ENCODE measurements at regions not wholly inside any gene's neighbourhood (a gene's known extent, or its start where the extent isn't known, plus 50 kb on each side); places are given as distances from the start of the nearest gene placed in this dataset.

GRCh38 chr13:109684084-109684823 is 102.1 kb downstream of the IRS2 start:
- intact Hi-C loops (cut with micrococcal nuclease): no loop called here
- Mint-ChIP-seq H3K36me3 (ENCODE audit: low read depth) (no peaks in the 10 kb centered on the region), H3K9me3 (no peaks in the 10 kb centered on the region), H3K27ac (no peak overlapping the region), H3K4me1 (ENCODE audit: low read depth) (no peaks in the 10 kb centered on the region), H3K4me3 (ENCODE audit: low read depth) (no peak overlapping the region), H3K27me3 (ENCODE audit: low read depth) (peaks cover 8% of the 10 kb centered on the region)
- DNase-seq (ENCODE audit: low spot score): no peak

- DNase-seq (ENCODE audit: low spot score): no peak
- H3K4me1 Mint-ChIP-seq (ENCODE audit: low read depth): no peaks in the 10 kb centered on the region
- H3K36me3 Mint-ChIP-seq (ENCODE audit: low read depth): no peaks in the 10 kb centered on the region
- peaks cover 8% of the 10 kb centered on the region for H3K27me3 Mint-ChIP-seq (ENCODE audit: low read depth)
- H3K4me3 Mint-ChIP-seq (ENCODE audit: low read depth): no peak overlapping the region
- H3K9me3 Mint-ChIP-seq: no peaks in the 10 kb centered on the region
- intact Hi-C loops (cut with micrococcal nuclease): no loop called here
- H3K27ac Mint-ChIP-seq: no peak overlapping the region
Observed at GRCh38 chr13:109682534-109683244, 103.7 kb downstream of the IRS2 start.

GRCh38 chr13:109680930-109681329 is 105.5 kb downstream of the IRS2 start:
- Mint-ChIP-seq H3K4me3 (ENCODE audit: low read depth) (no peak overlapping the region), H3K36me3 (ENCODE audit: low read depth) (no peaks in the 10 kb centered on the region), H3K4me1 (ENCODE audit: low read depth) (no peaks in the 10 kb centered on the region), H3K9me3 (no peaks in the 10 kb centered on the region), H3K27ac (no peak overlapping the region), H3K27me3 (ENCODE audit: low read depth) (peaks cover 8% of the 10 kb centered on the region)
- DNase-seq (ENCODE audit: low spot score): no peak
- intact Hi-C loops (cut with micrococcal nuclease): no loop called here

- H3K4me3 Mint-ChIP-seq (ENCODE audit: low read depth): no peak overlapping the region
- intact Hi-C loops (cut with micrococcal nuclease): no loop called here
- no peak overlapping the region for H3K27ac Mint-ChIP-seq
- no peak for DNase-seq (ENCODE audit: low spot score)
- H3K9me3 Mint-ChIP-seq: no peaks in the 10 kb centered on the region
- H3K36me3 Mint-ChIP-seq (ENCODE audit: low read depth): no peaks in the 10 kb centered on the region
- no peaks in the 10 kb centered on the region for H3K4me1 Mint-ChIP-seq (ENCODE audit: low read depth)
- H3K27me3 Mint-ChIP-seq (ENCODE audit: low read depth): peaks cover 8% of the 10 kb centered on the region
Observed at GRCh38 chr13:109680288-109680687, 106.1 kb downstream of the IRS2 start.

- H3K9me3 Mint-ChIP-seq: no peaks in the 10 kb centered on the region
- H3K4me1 Mint-ChIP-seq (ENCODE audit: low read depth): no peaks in the 10 kb centered on the region
- no peak overlapping the region for H3K4me3 Mint-ChIP-seq (ENCODE audit: low read depth)
- no peak overlapping the region for H3K27ac Mint-ChIP-seq
- peaks cover 6% of the 10 kb centered on the region for H3K27me3 Mint-ChIP-seq (ENCODE audit: low read depth)
- intact Hi-C loops (cut with micrococcal nuclease): no loop called here
- H3K36me3 Mint-ChIP-seq (ENCODE audit: low read depth): no peaks in the 10 kb centered on the region
- DNase-seq (ENCODE audit: low spot score): no peak
Observed at GRCh38 chr13:109678459-109678858, 107.9 kb downstream of the IRS2 start.

- DNase-seq (ENCODE audit: low spot score): no peak
- Mint-ChIP-seq H3K4me1 (ENCODE audit: low read depth) (no peaks in the 10 kb centered on the region), H3K4me3 (ENCODE audit: low read depth) (no peak overlapping the region), H3K9me3 (no peaks in the 10 kb centered on the region), H3K27me3 (ENCODE audit: low read depth) (no peaks in the 10 kb centered on the region), H3K27ac (no peak overlapping the region), H3K36me3 (ENCODE audit: low read depth) (no peaks in the 10 kb centered on the region)
- intact Hi-C loops (cut with micrococcal nuclease): no loop called here
Observed at GRCh38 chr13:109677206-109677605, 109.2 kb downstream of the IRS2 start.

- H3K4me1 Mint-ChIP-seq (ENCODE audit: low read depth): no peaks in the 10 kb centered on the region
- H3K27ac Mint-ChIP-seq: no peak overlapping the region
- H3K9me3 Mint-ChIP-seq: no peaks in the 10 kb centered on the region
- no peak for DNase-seq (ENCODE audit: low spot score)
- intact Hi-C loops (cut with micrococcal nuclease): no loop called here
- H3K27me3 Mint-ChIP-seq (ENCODE audit: low read depth): no peaks in the 10 kb centered on the region
- H3K4me3 Mint-ChIP-seq (ENCODE audit: low read depth): no peak overlapping the region
- H3K36me3 Mint-ChIP-seq (ENCODE audit: low read depth): no peaks in the 10 kb centered on the region
Observed at GRCh38 chr13:109673477-109673876, 112.9 kb downstream of the IRS2 start.

- no peak overlapping the region for H3K4me3 Mint-ChIP-seq (ENCODE audit: low read depth)
- H3K27ac Mint-ChIP-seq: no peak overlapping the region
- no peaks in the 10 kb centered on the region for H3K9me3 Mint-ChIP-seq
- no peaks in the 10 kb centered on the region for H3K36me3 Mint-ChIP-seq (ENCODE audit: low read depth)
- H3K27me3 Mint-ChIP-seq (ENCODE audit: low read depth): no peaks in the 10 kb centered on the region
- intact Hi-C loops (cut with micrococcal nuclease): no loop called here
- no peak for DNase-seq (ENCODE audit: low spot score)
- no peaks in the 10 kb centered on the region for H3K4me1 Mint-ChIP-seq (ENCODE audit: low read depth)
Observed at GRCh38 chr13:109672545-109672944, 113.8 kb downstream of the IRS2 start.

- intact Hi-C loops (cut with micrococcal nuclease): no loop called here
- H3K9me3 Mint-ChIP-seq: no peaks in the 10 kb centered on the region
- H3K4me1 Mint-ChIP-seq (ENCODE audit: low read depth): no peaks in the 10 kb centered on the region
- no peaks in the 10 kb centered on the region for H3K27me3 Mint-ChIP-seq (ENCODE audit: low read depth)
- no peak overlapping the region for H3K4me3 Mint-ChIP-seq (ENCODE audit: low read depth)
- no peak overlapping the region for H3K27ac Mint-ChIP-seq
- DNase-seq (ENCODE audit: low spot score): no peak
- no peaks in the 10 kb centered on the region for H3K36me3 Mint-ChIP-seq (ENCODE audit: low read depth)
Observed at GRCh38 chr13:109671919-109672318, 114.5 kb downstream of the IRS2 start.

GRCh38 chr13:109670776-109671175 is 115.6 kb downstream of the IRS2 start:
- no peak overlapping the region for H3K4me3 Mint-ChIP-seq (ENCODE audit: low read depth)
- no peaks in the 10 kb centered on the region for H3K27me3 Mint-ChIP-seq (ENCODE audit: low read depth)
- no peaks in the 10 kb centered on the region for H3K4me1 Mint-ChIP-seq (ENCODE audit: low read depth)
- H3K9me3 Mint-ChIP-seq: no peaks in the 10 kb centered on the region
- DNase-seq (ENCODE audit: low spot score): no peak
- no peak overlapping the region for H3K27ac Mint-ChIP-seq
- intact Hi-C loops (cut with micrococcal nuclease): no loop called here
- H3K36me3 Mint-ChIP-seq (ENCODE audit: low read depth): no peaks in the 10 kb centered on the region

- Mint-ChIP-seq H3K27me3 (ENCODE audit: low read depth) (no peaks in the 10 kb centered on the region), H3K4me3 (ENCODE audit: low read depth) (no peak overlapping the region), H3K36me3 (ENCODE audit: low read depth) (no peaks in the 10 kb centered on the region), H3K27ac (no peak overlapping the region), H3K9me3 (no peaks in the 10 kb centered on the region), H3K4me1 (ENCODE audit: low read depth) (no peaks in the 10 kb centered on the region)
- DNase-seq (ENCODE audit: low spot score): no peak
- intact Hi-C loops (cut with micrococcal nuclease): no loop called here
Observed at GRCh38 chr13:109669956-109670355, 116.4 kb downstream of the IRS2 start.

- DNase-seq (ENCODE audit: low spot score): no peak
- Mint-ChIP-seq H3K27me3 (ENCODE audit: low read depth) (no peaks in the 10 kb centered on the region), H3K4me3 (ENCODE audit: low read depth) (no peak overlapping the region), H3K36me3 (ENCODE audit: low read depth) (no peaks in the 10 kb centered on the region), H3K9me3 (no peaks in the 10 kb centered on the region), H3K4me1 (ENCODE audit: low read depth) (no peaks in the 10 kb centered on the region), H3K27ac (no peak overlapping the region)
- intact Hi-C loops (cut with micrococcal nuclease): no loop called here
Observed at GRCh38 chr13:109669234-109669612, 117.2 kb downstream of the IRS2 start.

- no peak for DNase-seq (ENCODE audit: low spot score)
- Mint-ChIP-seq H3K27ac (no peak overlapping the region), H3K4me3 (ENCODE audit: low read depth) (no peak overlapping the region), H3K36me3 (ENCODE audit: low read depth) (no peaks in the 10 kb centered on the region), H3K27me3 (ENCODE audit: low read depth) (no peaks in the 10 kb centered on the region), H3K9me3 (no peaks in the 10 kb centered on the region), H3K4me1 (ENCODE audit: low read depth) (no peaks in the 10 kb centered on the region)
- intact Hi-C loops (cut with micrococcal nuclease): no loop called here
Observed at GRCh38 chr13:109668433-109669233, 117.8 kb downstream of the IRS2 start.

Measured in activated T-helper 2 cell treated with anti-CD3 and anti-CD28 coated beads, Interferon-gamma antibody, Interleukin-2, Interleukin-4, amounts not matched to agents 10 μg/mL and 5 μg/mL and 100 μg/mL, durations not matched to agents 14 hours and 24 hours and 36 hours (primary cell).